ENCODE measurements at regions not wholly inside any gene's neighbourhood (a gene's known extent, or its start where the extent isn't known, plus 50 kb on each side); places are given as distances from the start of the nearest gene placed in this dataset.

DNA sequence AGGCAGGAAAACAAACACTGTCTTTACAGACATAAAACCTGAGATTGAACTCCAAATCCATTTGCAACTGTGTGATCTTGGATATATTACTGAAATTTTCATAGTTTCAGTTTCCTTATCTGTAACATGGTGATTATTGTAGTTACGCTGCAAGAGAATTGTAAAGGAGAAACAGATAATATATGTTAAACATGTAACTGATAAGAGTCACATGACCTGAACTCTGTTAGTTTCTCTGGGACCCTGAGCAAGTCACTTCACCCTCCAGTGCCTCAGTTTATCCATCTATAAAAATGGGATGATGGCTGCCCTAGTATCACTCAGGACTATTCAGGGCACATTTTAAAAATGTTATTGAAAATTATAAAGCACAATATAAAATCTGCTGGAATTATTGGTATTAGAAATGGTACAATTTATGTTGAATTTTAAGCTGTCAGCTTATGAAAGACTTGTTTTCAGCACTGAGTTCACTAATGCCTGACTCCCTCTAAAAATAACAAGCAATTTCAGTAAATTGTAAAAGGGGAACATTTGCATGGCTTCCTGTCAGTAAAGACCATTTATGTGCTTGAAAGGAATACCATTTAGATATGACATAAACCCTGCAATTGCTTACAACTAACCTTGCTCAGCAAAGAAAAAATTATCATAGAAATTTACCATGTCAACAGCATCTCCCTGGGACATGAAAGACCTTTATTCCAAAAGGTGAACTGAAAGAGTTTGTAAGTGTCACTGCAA is 393.5 kb downstream of the RAD51AP2 start:
- no peak for DNase-seq

DNA sequence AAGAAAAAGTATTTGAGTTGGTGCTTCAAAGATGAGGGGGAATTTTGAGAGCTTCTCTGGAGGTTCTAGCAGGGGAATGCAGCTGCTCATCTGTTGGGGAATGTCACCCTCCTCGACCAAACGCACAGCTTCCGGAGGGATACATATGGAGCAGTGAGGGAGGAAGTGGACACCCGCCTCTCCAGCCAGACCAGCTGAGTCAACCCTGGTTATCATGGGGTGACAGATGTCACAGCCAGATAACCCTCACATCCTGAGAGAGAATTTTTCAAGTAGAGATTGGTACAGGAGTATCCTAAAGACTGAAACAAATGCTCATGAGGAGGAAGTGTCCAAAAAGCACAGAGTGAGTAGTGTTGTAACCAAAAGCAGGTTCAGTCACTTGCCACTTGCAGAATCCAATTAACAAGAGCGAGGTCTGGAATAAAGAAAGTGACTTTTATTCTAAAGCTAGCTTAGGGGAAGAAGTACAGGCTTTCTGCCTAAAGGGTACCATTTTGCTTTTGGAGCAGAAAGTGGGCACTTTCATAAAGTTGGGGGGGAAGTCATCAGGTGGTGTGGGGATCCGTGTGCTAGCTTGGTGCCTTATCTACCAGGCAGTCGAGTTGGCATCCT is 395.2 kb downstream of the RAD51AP2 start:
- DNase-seq: no peak

DNA sequence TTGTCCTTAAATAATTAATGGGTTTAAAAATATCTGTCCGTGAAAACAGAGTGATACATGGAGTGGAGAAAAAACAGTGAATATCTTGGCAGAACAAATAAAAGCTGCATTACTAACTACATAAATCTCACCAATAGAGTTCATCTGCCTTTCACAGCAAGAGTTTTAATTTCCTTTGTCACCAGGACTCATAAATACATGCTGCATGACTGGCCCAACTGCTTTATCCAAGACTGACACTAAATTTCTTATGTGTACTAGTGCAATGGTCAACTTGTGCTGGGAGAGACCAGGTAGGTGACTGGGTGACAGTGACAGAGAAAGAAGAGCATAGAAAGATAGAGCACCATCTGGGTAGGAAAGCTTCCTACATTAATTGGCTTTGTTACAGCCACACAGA is 402.8 kb downstream of the RAD51AP2 start:
- no peak for DNase-seq

DNA sequence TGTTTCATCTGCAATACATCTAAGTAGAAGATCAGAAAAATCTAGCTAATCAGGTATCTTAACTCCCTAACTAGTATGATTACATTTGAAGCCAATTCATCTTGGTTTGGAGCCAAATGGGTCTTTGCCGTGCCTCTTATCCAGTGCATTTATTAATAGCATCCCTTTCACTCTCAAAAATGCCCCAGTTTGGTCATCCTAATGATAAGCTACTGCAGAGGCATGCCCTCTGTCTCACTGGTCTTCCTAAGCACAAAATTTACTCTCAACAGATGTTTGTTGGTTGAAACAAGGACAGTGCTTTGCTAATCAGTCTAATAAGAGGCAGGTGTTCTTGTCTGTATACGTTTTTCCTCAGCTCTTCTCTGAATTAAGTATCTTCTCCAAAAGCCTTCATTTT is 403.2 kb downstream of the RAD51AP2 start:
- no peak for DNase-seq

DNA sequence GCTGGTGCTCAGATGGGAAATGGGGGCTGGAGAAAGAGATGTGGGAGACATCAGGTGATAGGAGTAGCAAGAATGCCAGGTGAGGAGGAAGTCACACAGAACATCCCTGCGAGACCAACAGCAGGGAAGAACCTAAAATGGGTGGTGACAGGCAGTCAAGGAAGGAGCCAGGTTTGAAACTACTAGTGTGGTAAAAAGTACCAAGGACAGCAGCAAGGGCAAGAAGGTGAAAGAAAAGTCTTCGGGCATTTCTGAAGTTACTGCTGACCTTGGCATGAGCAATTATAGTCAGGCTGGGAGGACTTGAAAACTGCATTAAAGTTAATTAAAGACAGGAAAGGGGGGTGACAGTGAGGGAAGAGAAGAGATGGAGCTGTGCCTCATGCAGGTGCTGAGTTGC is 410.4 kb downstream of the RAD51AP2 start:
- DNase-seq: no peak

DNA sequence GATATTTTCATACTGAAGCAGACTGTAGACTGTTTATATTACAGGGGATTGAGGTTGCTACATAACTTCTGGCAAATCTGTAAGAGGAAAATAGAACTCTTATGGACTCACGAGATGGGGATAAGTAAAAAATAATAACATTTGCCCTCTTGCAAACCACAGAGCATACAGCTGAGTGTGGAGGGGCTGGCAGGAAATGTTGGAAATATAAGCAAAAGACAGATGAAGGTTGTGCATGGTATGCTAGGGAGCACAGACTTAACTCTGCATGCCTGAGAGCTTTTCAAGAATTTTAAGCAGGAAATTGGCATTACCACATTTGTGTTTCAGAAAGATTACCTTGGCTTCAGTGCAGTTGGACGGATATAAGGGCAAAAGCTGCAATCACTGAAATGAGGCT is 411.1 kb downstream of the RAD51AP2 start:
- no peak for DNase-seq

DNA sequence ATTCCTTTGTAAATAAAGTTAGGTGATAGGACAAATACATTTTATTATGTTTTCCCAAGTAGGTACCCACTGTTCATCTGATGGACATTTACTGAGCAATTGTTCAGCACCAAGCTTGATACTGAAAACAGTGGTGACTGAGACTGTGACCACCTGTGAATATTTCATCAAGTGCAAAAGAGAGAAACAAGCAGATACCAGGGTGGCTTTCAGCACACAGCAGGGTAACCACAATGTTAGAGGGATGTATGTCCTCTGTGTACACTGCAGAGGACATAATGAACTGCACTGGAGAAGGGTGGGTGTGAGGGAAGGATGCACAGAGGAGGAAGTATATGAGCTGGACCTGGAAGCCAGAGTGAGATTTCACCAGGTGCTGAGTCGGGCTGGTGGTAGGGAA is 411.8 kb downstream of the RAD51AP2 start:
- DNase-seq: no peak

DNA sequence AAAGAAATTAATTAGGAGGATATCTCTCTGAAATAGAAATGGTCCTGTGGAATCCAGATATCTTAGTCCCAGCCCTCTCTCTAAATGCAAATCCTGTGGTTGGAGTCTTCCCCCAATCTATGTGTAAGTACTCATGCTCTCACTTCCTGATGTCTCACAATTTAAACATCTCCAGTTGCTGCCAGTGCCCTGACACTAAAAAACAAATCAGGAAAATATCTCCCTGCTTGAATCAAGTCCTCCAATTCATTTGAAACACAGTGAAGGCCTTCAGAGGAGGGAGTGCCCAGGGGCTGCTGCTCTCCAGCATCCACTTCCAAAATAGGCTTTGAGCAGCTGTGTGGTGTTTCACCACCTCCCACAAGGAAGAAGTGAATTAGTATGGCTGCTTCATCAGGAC is 413.8 kb downstream of the RAD51AP2 start:
- no peak for DNase-seq

DNA sequence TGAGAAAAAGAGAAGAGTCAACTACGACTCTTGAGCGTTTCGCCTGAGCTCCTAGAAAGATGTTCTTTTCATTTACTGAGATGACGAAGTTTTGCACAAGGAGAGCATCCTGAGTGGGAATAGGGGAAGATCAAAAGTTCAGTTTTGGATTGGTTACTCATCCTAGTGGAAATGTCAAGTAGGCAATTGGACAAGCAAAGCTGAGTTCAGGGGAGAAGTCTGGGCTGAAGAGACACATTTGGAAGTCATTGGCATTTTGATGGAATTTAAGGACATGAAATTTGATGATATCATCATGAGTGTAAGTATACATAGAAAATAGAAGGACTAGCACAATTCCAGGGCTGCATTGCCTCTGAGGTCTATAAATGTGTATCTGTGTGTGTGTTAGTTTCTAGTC is 416.6 kb downstream of the RAD51AP2 start:
- no peak for DNase-seq

DNA sequence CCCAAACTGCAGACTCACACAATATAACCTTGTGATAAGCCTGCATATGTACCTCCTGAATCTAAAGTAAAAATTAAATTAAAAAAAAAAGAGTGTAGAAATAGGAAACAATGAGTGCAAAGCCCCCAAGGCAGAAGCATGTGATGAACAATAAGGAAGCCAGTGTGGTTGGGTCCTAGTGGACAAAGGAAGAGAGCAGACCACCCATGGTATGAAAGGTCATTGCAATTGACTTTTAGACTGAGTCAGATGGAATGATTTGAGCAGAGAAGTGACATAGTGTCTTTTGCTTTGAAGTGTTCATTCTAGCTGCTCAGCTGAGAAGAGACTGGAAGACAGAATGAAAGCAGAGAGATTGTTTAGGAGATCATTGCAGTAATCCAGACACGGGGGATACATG is 417.1 kb downstream of the RAD51AP2 start:
- DNase-seq: no peak

DNA sequence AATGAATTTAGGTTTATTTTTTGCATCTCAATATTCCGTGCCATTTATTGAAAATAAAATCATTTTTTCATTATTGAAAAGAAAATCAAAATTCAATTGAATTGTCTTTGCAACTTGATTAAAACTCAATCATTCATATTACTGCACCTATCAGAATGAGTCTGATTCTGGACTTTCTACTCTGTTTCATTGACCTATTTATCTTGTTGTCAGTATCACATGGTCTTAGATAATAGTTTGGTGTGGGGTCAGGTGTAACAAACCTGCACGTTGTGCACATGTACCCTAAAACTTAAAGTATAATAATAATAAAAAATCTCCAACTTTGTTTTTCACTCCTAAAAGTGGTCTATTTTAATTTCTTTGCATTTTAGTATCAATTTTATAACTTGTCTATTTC is 422.9 kb downstream of the RAD51AP2 start:
- DNase-seq: no peak

DNA sequence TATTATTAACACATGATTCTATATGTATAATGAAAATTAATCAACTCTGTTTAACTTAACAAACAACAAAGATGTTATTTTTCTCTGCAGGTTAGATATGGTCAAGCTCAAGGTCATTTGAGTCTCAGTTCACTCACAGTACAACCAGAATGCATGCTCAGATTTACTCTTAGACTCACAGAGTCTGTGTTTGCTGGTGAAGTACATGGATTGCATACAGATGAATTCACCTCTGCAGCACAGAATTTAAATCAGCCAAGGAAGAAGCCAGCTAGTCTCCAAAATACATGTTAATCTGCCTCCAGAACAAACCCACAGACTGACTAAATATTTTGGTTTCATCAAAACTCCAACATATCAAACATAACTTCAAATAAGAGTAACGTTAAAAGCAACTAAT is 424.5 kb downstream of the RAD51AP2 start:
- DNase-seq: no peak

DNA sequence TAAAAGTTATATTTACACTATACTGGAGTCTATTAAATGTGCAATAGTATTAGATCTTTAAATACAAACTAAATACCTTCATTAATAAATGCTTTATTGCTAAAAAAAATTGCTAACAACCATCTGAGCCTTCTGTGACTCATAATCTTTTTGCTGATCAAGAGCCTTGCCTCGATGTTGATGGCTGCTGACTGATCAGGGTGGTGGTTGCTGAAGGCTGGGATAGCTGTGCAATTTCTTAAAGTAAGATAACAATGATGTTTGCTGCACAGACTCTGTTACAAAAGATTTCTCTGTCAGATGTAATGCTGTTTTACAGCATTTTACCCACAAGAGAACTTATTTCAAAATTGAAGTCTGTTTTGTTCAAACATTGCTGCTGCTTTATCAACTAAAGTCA is 421.4 kb upstream of the CYRIA start:
- DNase-seq: no peak

DNA sequence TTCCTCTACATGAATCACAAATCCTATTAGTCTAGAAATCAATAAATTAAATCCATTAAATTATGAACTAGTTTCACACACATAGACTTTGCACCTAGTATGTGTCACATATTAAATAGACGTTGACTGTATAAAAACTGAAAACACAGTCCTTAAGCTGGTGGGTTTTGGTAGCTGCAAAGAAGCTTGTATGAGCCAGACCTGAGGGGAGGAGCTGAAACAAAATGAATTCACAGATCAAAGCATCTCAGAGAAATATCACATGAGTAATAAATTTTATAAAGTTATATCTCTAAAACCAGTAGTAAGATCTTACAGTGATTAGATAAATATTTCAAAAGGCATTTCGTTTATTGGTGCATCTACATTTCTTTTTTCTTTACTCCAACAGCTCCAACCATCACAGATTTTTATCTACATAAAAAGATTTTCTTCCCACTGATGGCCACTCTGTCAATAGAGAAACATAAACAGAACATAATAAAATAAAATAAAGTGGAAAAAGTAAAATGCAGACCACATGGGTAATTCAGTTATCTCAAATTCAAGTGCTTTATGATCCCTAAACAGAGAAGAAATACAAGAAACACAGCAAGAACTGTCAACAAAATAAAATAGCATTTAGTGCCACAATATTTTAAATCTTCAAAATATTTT is 420.0 kb upstream of the CYRIA start:
- no peak for DNase-seq

DNA sequence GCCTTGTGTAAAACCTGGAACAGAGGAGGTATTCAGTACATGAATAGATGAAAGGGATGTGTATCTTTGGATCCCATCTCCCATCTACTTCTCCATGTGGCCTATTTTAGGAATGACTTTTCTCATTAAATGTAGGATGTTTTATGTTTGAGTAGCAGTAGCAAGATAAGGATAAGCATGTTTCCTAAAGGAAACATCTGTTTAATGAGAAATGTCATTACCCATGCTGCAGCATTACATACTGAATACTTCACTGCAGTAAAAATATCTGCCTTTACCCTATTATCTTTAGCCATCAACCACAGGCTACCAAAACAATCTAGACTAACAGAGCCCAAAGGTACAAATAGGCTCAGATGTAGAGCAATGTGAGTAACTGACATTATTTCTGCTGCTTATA is 419.2 kb upstream of the CYRIA start:
- DNase-seq: no peak

DNA sequence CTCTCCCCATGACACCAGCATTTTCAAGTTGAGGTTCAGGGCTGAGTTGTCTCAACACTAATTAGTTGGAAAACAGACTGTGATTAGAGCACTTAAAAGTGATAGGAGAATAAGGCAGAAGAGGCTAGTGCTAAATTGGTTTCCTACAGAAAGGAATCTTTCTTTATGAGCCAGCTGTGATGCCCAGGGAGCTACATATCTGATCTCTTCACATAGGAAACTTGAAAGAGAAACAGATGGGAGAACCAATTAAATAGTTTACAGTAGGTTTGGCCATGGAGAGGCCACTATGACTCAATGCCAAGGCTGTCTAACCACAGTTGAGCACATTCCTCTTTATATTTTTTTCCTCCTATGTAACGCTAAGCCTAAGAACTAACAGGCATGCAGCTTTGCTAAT is 418.3 kb upstream of the CYRIA start:
- no peak for DNase-seq

DNA sequence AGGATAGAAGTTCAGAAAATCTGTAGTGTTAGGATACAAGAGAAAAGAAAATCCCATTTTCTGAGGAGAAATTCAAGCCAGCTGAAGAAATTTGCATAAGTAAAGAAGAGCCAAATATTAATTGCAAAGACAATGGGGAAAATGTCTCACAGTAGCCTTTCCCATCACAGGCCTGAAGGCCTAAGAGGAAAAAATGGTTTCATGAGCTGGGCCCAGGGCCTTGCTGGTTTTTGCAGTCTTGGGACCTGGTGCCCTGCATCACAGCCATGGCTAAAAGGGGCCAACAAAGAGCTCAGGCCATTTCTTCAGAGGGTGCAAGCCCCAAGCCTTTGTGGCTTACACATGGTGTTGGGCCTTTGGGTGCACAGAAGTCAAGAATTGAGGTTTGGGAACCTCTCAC is 413.6 kb upstream of the CYRIA start:
- no peak for DNase-seq

DNA sequence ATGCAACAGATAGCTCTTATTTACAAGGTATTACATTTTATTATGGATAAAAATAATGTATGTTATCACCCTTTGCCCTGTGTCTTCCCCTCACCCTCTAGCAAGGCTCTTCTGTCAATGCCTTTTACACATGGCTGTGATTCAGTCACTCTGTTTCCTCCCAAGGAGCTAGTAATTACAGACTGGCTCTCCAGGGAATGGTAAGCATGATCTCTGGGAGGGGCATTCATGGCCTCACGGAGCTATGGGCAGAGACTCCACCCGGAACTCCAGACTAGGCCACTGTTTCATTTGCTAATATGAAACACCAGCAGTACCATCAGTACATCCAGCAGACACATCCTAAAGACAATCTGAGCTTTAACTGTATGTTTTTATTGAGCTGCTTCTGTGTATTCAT is 410.9 kb upstream of the CYRIA start:
- DNase-seq: no peak

DNA sequence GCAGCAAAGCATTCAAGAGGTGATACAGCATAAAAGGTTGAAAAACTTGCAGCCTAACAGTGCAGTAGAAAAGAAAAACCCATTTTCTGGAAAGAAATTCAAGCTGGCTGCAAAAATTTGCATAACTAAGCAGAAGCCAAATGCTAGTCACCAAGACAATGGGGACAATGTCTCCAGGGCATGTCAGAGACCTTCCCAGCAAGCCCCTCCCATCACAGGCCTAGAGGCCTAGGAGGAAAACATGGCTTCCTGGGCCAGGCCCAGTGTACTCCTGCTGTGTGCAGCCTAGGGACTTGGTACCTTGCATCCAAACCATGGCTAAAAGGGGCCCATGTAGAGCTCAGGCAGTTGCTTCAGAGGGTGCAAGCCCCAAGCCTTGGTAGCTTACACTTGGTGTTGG is 405.1 kb upstream of the CYRIA start:
- DNase-seq: no peak

DNA sequence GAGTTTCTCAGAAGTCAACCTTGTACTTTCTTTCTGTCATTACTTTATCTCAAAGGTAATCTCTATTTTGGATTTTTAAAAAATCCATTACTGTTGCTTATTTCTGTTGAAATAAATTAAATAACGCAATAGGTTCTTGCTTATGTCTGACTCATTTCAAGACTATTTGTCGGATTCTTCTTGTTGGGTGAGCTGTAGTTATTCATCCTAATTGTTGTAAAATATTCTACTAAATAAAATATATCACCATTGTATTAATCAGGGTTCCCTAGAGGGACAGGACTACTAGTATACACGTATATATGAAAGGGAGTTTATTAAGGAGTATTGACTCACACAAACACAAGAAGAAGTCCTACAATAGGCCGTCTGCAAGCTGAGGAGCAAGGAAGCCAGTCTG is 403.9 kb upstream of the CYRIA start:
- no peak for DNase-seq

DNA sequence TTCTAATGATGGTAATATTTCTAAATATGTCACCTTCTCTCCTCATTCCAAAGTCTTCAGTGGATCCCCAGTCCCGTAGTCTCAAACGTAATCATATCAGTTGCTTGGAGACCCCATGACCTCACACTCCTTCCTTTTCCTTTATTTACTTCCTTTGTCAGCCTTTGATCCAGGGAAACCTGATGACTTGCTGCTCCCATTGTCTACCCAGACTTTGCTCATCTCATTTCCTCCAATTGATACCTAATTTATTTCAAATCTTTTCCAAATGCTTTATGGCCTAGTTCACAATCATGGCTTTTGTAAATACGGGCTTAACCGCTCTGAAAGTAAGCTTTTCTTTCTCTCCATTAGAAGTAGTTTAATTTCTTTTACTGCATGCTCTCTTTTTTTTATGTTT is 402.4 kb upstream of the CYRIA start:
- DNase-seq: no peak

DNA sequence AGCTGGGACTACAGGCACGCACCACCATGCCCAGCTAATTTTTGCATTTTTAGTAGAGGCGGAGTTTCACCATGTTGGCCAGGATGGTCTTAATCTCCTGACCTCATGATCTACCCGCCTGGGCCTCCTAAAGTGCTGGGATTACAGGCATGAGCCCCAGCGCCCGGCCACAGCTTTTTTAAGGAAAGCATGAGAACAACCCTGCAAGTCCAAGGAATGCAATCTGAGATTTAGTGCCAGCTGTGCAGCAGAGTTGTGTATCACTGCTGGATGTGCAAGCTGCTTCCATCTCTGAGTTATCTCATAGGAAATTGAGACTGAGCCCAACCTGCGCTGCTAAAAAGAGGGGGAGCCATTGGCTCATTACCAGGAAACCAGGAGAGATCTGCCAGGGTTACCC is 399.9 kb upstream of the CYRIA start:
- DNase-seq: no peak

DNA sequence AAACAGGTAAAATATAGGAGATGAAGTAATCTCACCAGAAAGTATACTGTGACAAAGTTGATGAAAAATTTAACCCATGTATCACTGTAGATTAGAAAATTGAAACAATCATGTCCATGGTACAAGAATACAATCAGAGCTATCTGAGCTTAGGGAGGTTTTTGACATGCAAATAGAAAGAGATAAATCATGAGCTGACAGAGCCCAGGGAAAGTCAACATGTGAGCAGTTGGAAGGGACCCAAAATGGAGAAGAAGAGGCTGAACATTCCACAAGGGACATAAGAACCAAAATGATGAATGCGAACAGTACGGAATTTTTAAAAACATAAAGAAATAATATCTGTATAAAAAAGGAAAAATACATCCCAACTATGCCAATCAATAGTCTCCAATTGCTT is 395.4 kb upstream of the CYRIA start:
- no peak for DNase-seq

DNA sequence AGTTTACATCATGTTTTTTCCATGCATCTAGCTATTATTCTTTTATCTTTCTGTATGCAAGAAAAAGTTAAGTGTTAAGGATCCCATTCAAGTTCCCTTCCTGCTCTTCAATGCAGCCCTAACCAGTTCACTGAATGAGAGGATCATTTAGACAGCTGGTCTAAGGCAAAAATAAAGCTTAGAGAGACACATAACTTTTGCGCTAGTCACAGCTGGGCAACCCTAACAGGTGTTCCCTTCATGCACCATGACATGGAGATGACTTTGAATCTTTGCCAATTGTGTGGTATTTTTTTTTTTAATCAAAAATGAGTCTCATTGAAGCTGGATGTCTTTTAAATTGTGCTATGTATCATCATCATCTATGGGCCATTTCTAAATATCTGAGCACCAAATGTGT is 393.8 kb upstream of the CYRIA start:
- DNase-seq: no peak
